Stomach (tissue), 8 donors: ENCODE measurements at regions not wholly inside any gene's neighbourhood (a gene's known extent, or its start where the extent isn't known, plus 50 kb on each side); places are given as distances from the start of the nearest gene placed in this dataset.
"Not testable (repeated sequence)": the region's sequence is repeated elsewhere in the genome, so short reads cannot be mapped to it uniquely, and the experiment has no call there.

Source experiments
- DNase-seq, 2 donors: peaks; one replicate each; pipeline versions ENCODE4 v3.0.0 to v3.0.0-alpha.2; 2013 to 2019
- H3K27ac ChIP-seq, 5 donors: fragments of 200-600 bp in 4 of 5; sonication (generic) in 4 of 5; one replicate each; pipeline ENCODE4 v1.5.1; 2013 to 2019; ENCODE audit warnings: mild to moderate bottlenecking in 1 of 5, moderate library complexity in 1 of 5
- H3K27me3 ChIP-seq, 3 donors: fragments of 200-600 bp; sonication (generic); one replicate each; pipeline ENCODE4 v1.5.1; 2017 to 2019; ENCODE audit warnings: mixed run types in 1 of 3
- H3K36me3 ChIP-seq, 4 donors: fragments of 200-600 bp; sonication (generic); 1 replicate in 3 of 4; 2 replicates in 1 of 4; pipeline ENCODE4 v1.5.1; 2016 to 2019
- H3K4me1 ChIP-seq, 4 donors: fragments of 200-600 bp; sonication (generic); one replicate each; pipeline ENCODE4 v1.5.1; 2016 to 2019
- H3K4me3 ChIP-seq, 4 donors: fragments of 200-600 bp; sonication (generic) in 3 of 4; one replicate each; pipeline ENCODE4 v1.5.1; 2016 to 2019; ENCODE audit warnings: mild to moderate bottlenecking in 1 of 4
- H3K9me3 ChIP-seq, 4 donors: fragments of 200-600 bp; sonication (generic); one replicate each; pipeline ENCODE4 v1.5.1; 2016 to 2019
- CTCF ChIP-seq, 7 experiments: fragments of 450-650 bp in 4 of 7; fragments of 200-600 bp in 3 of 7; sonication (generic) in 3 of 7; IDR thresholded peaks; one replicate each; pipeline ENCODE4 v1.5.1; 2016 to 2019; ENCODE audit warnings: antibody characterized with exemption in 7 of 7, control low read depth in 2 of 7, mild to moderate bottlenecking in 1 of 7
- EP300 ChIP-seq: sonication (generic); formaldehyde crosslinking; IDR thresholded peaks from one replicate; pipeline ENCODE4 v1.6.1; 2017; ENCODE audit warnings: antibody characterized with exemption
- POLR2A ChIP-seq, 4 donors: fragments of 450-650 bp; IDR thresholded peaks; one replicate each; pipeline ENCODE4 v1.6.1; 2016; ENCODE audit warnings: antibody characterized with exemption in 4 of 4, control low read depth in 2 of 4, mild to moderate bottlenecking in 1 of 4, moderate library complexity in 1 of 4
- POLR2AphosphoS5 ChIP-seq, 3 donors: sonication (generic); formaldehyde crosslinking; IDR thresholded peaks; one replicate each; pipeline ENCODE4 v1.6.1; 2016; ENCODE audit warnings: antibody characterized with exemption in 3 of 3
- WGBS, 5 donors: extraction: QIAGEN DNeasy Blood & Tissue Kit in 3 of 5; methylation state at CpG; one replicate each; pipeline versions ENCODE4 v1.1.5 to v1.1.7; 2013 to 2018; 5-methylcytosine and 5-hydroxymethylcytosine counted together
- intact Hi-C: fragments of 100-400 bp; cut with DNase I; formaldehyde crosslinking; loops from one replicate; pipeline ENCODE4 v1.15.1; 2023; ENCODE audit warnings: low total_unique reads
- donor health status: healthy with polysubstance abuse.
- donor health status: Bipolar disorder and iron deficiency.
- donor health status: healthy.

GRCh38 chr10:130354976-130355795 lies 219.0 kb downstream of the GLRX3 start:
- Histone ChIP-seq H3K36me3 (no peaks in the 10 kb centered on the region), H3K9me3 (peaks cover 0 to 10% (median 0%) of the 10 kb centered on the region in 4 donors), H3K4me1 (no peaks in the 10 kb centered on the region), H3K4me3 (no peak overlapping the region), H3K27ac (no peak overlapping the region), H3K27me3 (peaks cover 0 to 13% (median 0%) of the 10 kb centered on the region in 3 donors)
- TF ChIP-seq POLR2AphosphoS5 (IDR thresholded peaks at IDR 0.05) (no peak), CTCF (IDR thresholded peaks at IDR 0.05) (no peak), EP300 (no peak), POLR2A (IDR thresholded peaks at IDR 0.05) (no peak)
- no peak for DNase-seq
- 81 to 87% (median 82%) methylated on average over 18 to 20 of the region's 20 CpGs for WGBS, 5 donors
- intact Hi-C loops, result no loop called here

- intact Hi-C loops, H3K4me3 ChIP-seq, DNase-seq, H3K27me3 ChIP-seq, H3K9me3 ChIP-seq, H3K27ac ChIP-seq, H3K4me1 ChIP-seq, H3K36me3 ChIP-seq: not testable (repeated sequence)
- WGBS, 5 donors, result 75 to 89% (median 87%) methylated on average over 8 to 23 of the region's 23 CpGs
These were observed 220.2 kb downstream of the GLRX3 start for GRCh38 chr10:130356429-130356828.

- no peak for DNase-seq
- H3K9me3 ChIP-seq, result peaks cover 0 to 4% (median 0%) of the 10 kb centered on the region in 4 donors
- no peaks in the 10 kb centered on the region for H3K4me1 ChIP-seq
- no peak overlapping the region for H3K27ac ChIP-seq
- no peak overlapping the region for H3K4me3 ChIP-seq
- intact Hi-C loops, result no loop called here
- TF ChIP-seq POLR2A (IDR thresholded peaks at IDR 0.05) (no peak), POLR2AphosphoS5 (IDR thresholded peaks at IDR 0.05) (no peak), CTCF (IDR thresholded peaks at IDR 0.05) (no peak), EP300 (no peak)
- H3K36me3 ChIP-seq, result no peaks in the 10 kb centered on the region
- WGBS, 5 donors, result 80 to 87% (median 84%) methylated on average over 9 of the region's 9 CpGs
- H3K27me3 ChIP-seq, result peaks cover 0 to 2% (median 0%) of the 10 kb centered on the region in 3 donors
These were observed 221.0 kb downstream of the GLRX3 start for GRCh38 chr10:130357226-130357625.

GRCh38 chr10:130357951-130358350 lies 221.8 kb downstream of the GLRX3 start:
- DNase-seq, result peak in 1 of 2 donors; percentile 24
- Histone ChIP-seq H3K4me1 (no peaks in the 10 kb centered on the region), H3K4me3 (no peak overlapping the region), H3K27me3 (peaks cover 0 to 9% (median 0%) of the 10 kb centered on the region in 3 donors), H3K36me3 (no peaks in the 10 kb centered on the region), H3K9me3 (peaks cover 0 to 4% (median 0%) of the 10 kb centered on the region in 4 donors), H3K27ac (no peak overlapping the region)
- intact Hi-C loops, result no loop called here
- TF ChIP-seq EP300 (no peak), POLR2AphosphoS5 (IDR thresholded peaks at IDR 0.05) (no peak), CTCF (IDR thresholded peaks at IDR 0.05) (no peak), POLR2A (IDR thresholded peaks at IDR 0.05) (no peak)
- WGBS, 5 donors, result 76 to 84% (median 80%) methylated on average over 9 to 12 of the region's 12 CpGs
